ENCODE measurements at regions not wholly inside any gene's neighbourhood (a gene's known extent, or its start where the extent isn't known, plus 50 kb on each side); places are given as distances from the start of the nearest gene placed in this dataset.

DNA sequence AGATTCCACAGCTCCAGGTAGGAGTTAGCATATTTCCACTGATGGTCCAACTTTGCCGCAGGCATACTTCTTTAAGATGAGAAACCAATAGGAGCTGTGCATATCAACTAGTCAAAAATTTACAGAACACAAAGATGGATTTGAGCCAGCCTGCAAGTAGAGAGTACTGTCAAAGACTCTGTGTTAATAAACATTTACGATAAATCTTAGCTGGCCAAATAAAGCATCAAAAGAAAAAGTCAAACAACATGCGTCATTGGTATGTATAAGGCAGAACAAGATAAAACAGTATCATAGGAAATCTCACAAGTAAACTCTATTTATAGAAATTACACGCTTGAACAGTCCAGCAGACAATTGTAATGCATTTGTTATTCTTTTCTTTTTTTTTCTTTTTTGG is 907.4 kb upstream of the AGA start:
- H3K27ac ChIP-seq (ENCODE audit: low read length), result no peak overlapping the region
- H3K9me3 ChIP-seq (ENCODE audit: insufficient read depth, low read length, severe bottlenecking), result no peaks in the 10 kb centered on the region
- ATAC-seq (ENCODE audit: insufficient read depth, low read depth) (no peak), DNase-seq (no peak)
- H3K4me1 ChIP-seq (ENCODE audit: insufficient read depth, low read length), result no peaks in the 10 kb centered on the region
- no peaks in the 10 kb centered on the region for H4K20me1 ChIP-seq (ENCODE audit: insufficient read depth, low read length)
- TF ChIP-seq, protein P1, sequence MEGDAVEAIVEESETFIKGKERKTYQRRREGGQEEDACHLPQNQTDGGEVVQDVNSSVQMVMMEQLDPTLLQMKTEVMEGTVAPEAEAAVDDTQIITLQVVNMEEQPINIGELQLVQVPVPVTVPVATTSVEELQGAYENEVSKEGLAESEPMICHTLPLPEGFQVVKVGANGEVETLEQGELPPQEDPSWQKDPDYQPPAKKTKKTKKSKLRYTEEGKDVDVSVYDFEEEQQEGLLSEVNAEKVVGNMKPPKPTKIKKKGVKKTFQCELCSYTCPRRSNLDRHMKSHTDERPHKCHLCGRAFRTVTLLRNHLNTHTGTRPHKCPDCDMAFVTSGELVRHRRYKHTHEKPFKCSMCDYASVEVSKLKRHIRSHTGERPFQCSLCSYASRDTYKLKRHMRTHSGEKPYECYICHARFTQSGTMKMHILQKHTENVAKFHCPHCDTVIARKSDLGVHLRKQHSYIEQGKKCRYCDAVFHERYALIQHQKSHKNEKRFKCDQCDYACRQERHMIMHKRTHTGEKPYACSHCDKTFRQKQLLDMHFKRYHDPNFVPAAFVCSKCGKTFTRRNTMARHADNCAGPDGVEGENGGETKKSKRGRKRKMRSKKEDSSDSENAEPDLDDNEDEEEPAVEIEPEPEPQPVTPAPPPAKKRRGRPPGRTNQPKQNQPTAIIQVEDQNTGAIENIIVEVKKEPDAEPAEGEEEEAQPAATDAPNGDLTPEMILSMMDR (IDR thresholded peaks at IDR 0.05; ENCODE audit: borderline replicate concordance, extremely low read depth, low read length, poor library complexity, severe bottlenecking), result no peak
- TF ChIP-seq EZH2 (IDR thresholded peaks at IDR 0.05; ENCODE audit: borderline replicate concordance, low read depth, low read length, severe bottlenecking), result no peak
- no peak overlapping the region for H3K9ac ChIP-seq (ENCODE audit: low read depth, low read length)
- H3K79me2 ChIP-seq (ENCODE audit: insufficient read depth, low read length), result no peaks in the 10 kb centered on the region
- H3K36me3 ChIP-seq (ENCODE audit: insufficient read depth, low read length), result no peaks in the 10 kb centered on the region
- no peaks in the 10 kb centered on the region for H3K27me3 ChIP-seq (ENCODE audit: insufficient read depth, low read length, poor library complexity)
- no peak overlapping the region for H3K4me3 ChIP-seq (ENCODE audit: low read depth in 1 of 2, low read length in 2 of 2)
- no peak overlapping the region for H3K4me2 ChIP-seq (ENCODE audit: insufficient read depth, low read length)
- no peak overlapping the region for H2AFZ ChIP-seq (ENCODE audit: low read depth, low read length)

DNA sequence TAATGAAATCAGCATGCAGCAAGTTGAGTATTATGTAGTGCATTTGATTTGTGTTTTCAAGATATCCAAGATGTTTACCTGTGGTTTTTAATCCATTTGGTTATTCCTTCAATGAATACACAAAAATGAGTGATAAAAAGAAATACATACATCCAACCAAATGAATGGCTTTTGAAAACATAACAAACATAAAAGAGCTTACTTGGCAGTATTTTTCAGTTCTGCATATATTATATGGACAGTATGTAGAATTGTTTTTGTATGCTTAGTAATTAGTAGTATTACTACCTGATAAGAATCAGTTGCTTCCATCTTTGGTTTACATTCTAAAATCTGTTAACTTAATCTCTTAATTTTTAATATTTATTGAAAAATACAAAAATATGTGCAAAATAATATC is 908.9 kb upstream of the AGA start:
- H3K27ac ChIP-seq (ENCODE audit: low read length), result no peak overlapping the region
- TF ChIP-seq, protein P1 (IDR thresholded peaks at IDR 0.05; ENCODE audit: borderline replicate concordance, extremely low read depth, low read length, poor library complexity, severe bottlenecking), result no peak
- no peak for TF ChIP-seq EZH2 (IDR thresholded peaks at IDR 0.05; ENCODE audit: borderline replicate concordance, low read depth, low read length, severe bottlenecking)
- no peak for ATAC-seq (ENCODE audit: insufficient read depth, low read depth)

DNA sequence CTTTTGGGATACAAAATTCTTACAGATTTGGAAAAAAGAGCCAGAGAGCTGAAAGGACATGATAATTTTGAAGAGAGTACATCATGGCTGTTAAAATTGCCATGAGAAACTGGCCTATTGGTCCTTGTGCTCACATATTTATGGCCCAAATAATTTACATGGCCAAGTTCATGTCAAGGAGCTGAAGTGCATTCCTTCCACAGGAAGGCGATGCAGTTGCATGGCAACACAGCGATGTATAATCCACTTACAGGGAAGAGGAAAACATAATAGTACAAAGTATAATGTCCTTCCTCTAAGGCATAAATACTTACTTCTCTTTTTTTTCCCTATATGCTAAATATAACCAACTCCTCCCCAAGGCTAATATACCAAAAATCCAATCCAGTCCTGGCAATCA is 914.5 kb upstream of the AGA start:
- no peak for TF ChIP-seq EZH2 (IDR thresholded peaks at IDR 0.05; ENCODE audit: borderline replicate concordance, low read depth, low read length, severe bottlenecking)
- TF ChIP-seq, protein P1 (IDR thresholded peaks at IDR 0.05; ENCODE audit: borderline replicate concordance, extremely low read depth, low read length, poor library complexity, severe bottlenecking), result no peak
- Histone ChIP-seq H3K9ac (ENCODE audit: low read depth, low read length) (no peak overlapping the region), H3K27me3 (ENCODE audit: insufficient read depth, low read length, poor library complexity) (no peaks in the 10 kb centered on the region), H2AFZ (ENCODE audit: low read depth, low read length) (no peak overlapping the region), H3K27ac (ENCODE audit: low read length) (no peak overlapping the region), H3K9me3 (ENCODE audit: insufficient read depth, low read length, severe bottlenecking) (no peaks in the 10 kb centered on the region), H3K4me3 (ENCODE audit: low read depth in 1 of 2, low read length in 2 of 2) (no peak overlapping the region), H4K20me1 (ENCODE audit: insufficient read depth, low read length) (no peaks in the 10 kb centered on the region), H3K4me2 (ENCODE audit: insufficient read depth, low read length) (no peak overlapping the region), H3K36me3 (ENCODE audit: insufficient read depth, low read length) (no peaks in the 10 kb centered on the region), H3K4me1 (ENCODE audit: insufficient read depth, low read length) (no peaks in the 10 kb centered on the region), H3K79me2 (ENCODE audit: insufficient read depth, low read length) (no peaks in the 10 kb centered on the region)
- DNase-seq (no peak), ATAC-seq (ENCODE audit: insufficient read depth, low read depth) (no peak)

More for the DNA sequence above, 908.9 kb upstream of the AGA start:
- DNase-seq, result no peak
- Histone ChIP-seq H3K9ac (ENCODE audit: low read depth, low read length) (no peak overlapping the region), H3K9me3 (ENCODE audit: insufficient read depth, low read length, severe bottlenecking) (no peaks in the 10 kb centered on the region), H3K27me3 (ENCODE audit: insufficient read depth, low read length, poor library complexity) (no peaks in the 10 kb centered on the region), H3K4me2 (ENCODE audit: insufficient read depth, low read length) (no peak overlapping the region), H3K36me3 (ENCODE audit: insufficient read depth, low read length) (no peaks in the 10 kb centered on the region), H2AFZ (ENCODE audit: low read depth, low read length) (no peak overlapping the region), H4K20me1 (ENCODE audit: insufficient read depth, low read length) (no peaks in the 10 kb centered on the region), H3K4me1 (ENCODE audit: insufficient read depth, low read length) (no peaks in the 10 kb centered on the region), H3K4me3 (ENCODE audit: low read depth in 1 of 2, low read length in 2 of 2) (no peak overlapping the region), H3K79me2 (ENCODE audit: insufficient read depth, low read length) (no peaks in the 10 kb centered on the region)

DNA sequence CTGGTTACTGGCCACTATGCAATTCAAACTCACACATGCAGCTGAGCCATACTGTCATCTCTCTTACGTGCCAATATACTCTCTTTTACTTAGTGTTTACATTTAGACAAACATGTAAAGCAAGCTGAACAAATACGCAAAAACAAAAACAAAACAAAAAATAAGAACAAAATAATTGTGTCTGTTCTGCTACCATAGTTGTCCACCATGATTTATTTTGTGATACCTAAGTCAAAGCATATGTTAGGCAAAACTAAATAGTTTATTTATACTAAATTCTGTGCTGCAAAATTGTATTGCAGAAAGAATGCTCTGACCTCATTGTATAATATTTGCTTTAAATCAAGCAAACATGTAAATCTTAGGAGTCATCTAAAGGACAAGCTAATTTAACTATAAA is 943.2 kb upstream of the AGA start:
- Histone ChIP-seq H3K4me2 (ENCODE audit: insufficient read depth, low read length) (no peak overlapping the region), H3K9ac (ENCODE audit: low read depth, low read length) (no peak overlapping the region), H3K36me3 (ENCODE audit: insufficient read depth, low read length) (no peaks in the 10 kb centered on the region), H3K27me3 (ENCODE audit: insufficient read depth, low read length, poor library complexity) (no peaks in the 10 kb centered on the region), H3K4me1 (ENCODE audit: insufficient read depth, low read length) (no peaks in the 10 kb centered on the region), H3K9me3 (ENCODE audit: insufficient read depth, low read length, severe bottlenecking) (no peaks in the 10 kb centered on the region), H4K20me1 (ENCODE audit: insufficient read depth, low read length) (no peaks in the 10 kb centered on the region), H3K4me3 (ENCODE audit: low read depth in 1 of 2, low read length in 2 of 2) (no peak overlapping the region), H3K79me2 (ENCODE audit: insufficient read depth, low read length) (no peaks in the 10 kb centered on the region), H2AFZ (ENCODE audit: low read depth, low read length) (no peak overlapping the region), H3K27ac (ENCODE audit: low read length) (no peak overlapping the region)
- no peak for DNase-seq
- no peak for ATAC-seq (ENCODE audit: insufficient read depth, low read depth)
- no peak for TF ChIP-seq EZH2 (IDR thresholded peaks at IDR 0.05; ENCODE audit: borderline replicate concordance, low read depth, low read length, severe bottlenecking)
- TF ChIP-seq, protein P1 (IDR thresholded peaks at IDR 0.05; ENCODE audit: borderline replicate concordance, extremely low read depth, low read length, poor library complexity, severe bottlenecking), result no peak
